Left lung (tissue), 4 donors: ENCODE measurements at regions not wholly inside any gene's neighbourhood (a gene's known extent, or its start where the extent isn't known, plus 50 kb on each side); places are given as distances from the start of the nearest gene placed in this dataset.

ENCODE experiments used
- ATAC-seq: fragments of 200-7000 bp; cut with Tn5 transposase; one replicate; pipeline ENCODE4 v1.9.1; 2020; ENCODE audit warnings: moderate library complexity
- DNase-seq, 4 donors: peaks; one replicate each; pipeline ENCODE4 v3.0.0-alpha.2; 2013 to 2020
- H3K27ac ChIP-seq, 2 donors: fragments of 200-600 bp; sonication (generic) in 1 of 2; one replicate each; pipeline versions ENCODE4 v1.5.0 to v1.8.0; 2020 to 2021
- H3K27me3 ChIP-seq, 2 donors: fragments of 200-600 bp; sonication (generic) in 1 of 2; one replicate each; pipeline versions ENCODE4 v1.5.0 to v1.8.0; 2020 to 2021
- H3K36me3 ChIP-seq, 2 donors: fragments of 200-600 bp; sonication (generic) in 1 of 2; one replicate each; pipeline versions ENCODE4 v1.5.0 to v1.8.0; 2020 to 2021
- H3K4me1 ChIP-seq, 2 donors: fragments of 200-600 bp; one replicate each; pipeline ENCODE4 v1.8.0; 2021
- H3K4me3 ChIP-seq, 2 donors: fragments of 200-600 bp; sonication (generic) in 1 of 2; one replicate each; pipeline versions ENCODE4 v1.5.0 to v1.8.0; 2020 to 2021; ENCODE audit warnings: mild to moderate bottlenecking in 1 of 2
- H3K9me3 ChIP-seq, 2 donors: fragments of 200-600 bp; sonication (generic) in 1 of 2; one replicate each; pipeline versions ENCODE4 v1.5.0 to v1.8.0; 2020 to 2021
- CTCF ChIP-seq, 2 donors: fragments of 200-600 bp; sonication (generic) in 1 of 2; IDR thresholded peaks; one replicate each; pipeline versions ENCODE4 v1.5.0 to v1.8.0; 2021; ENCODE audit warnings: antibody characterized with exemption in 2 of 2
- intact Hi-C, 2 donors: fragments of 100-400 bp; cut with DNase I; formaldehyde crosslinking; loops; one replicate each; pipeline versions ENCODE4 v1.11.2 to v1.14.2; 2022
- donor health status: DM: no; HTN: yes; CAD: no.
- donor health status: DM: no; HTN: no; CAD: no.

DNA sequence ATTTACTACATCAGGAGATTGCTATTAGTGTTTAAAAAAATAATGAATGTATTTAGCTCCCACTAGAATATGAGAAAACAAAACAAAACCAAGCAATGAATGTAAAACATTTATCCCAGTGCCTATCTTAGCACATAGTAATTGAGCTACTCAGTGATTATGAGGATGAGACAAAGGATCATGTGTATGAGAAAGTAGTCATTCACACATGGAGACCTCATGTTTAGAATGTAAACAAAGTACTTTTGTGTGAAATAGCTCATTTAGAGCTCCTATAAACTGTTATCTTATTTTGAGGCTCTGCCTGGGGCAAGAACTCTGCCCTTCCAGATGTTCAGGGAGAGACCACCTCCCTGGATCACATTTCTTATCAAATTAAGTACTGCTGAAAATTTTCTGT, 236.8 kb downstream of the LRRN1 start:
- no peak for TF ChIP-seq CTCF (IDR thresholded peaks at IDR 0.05)
- intact Hi-C loops = no loop called here
- Histone ChIP-seq H3K27ac (no peak overlapping the region), H3K4me1 (no peaks in the 10 kb centered on the region), H3K9me3 (no peaks in the 10 kb centered on the region), H3K36me3 (no peaks in the 10 kb centered on the region), H3K27me3 (no peaks in the 10 kb centered on the region), H3K4me3 (no peak overlapping the region)
- DNase-seq (no peak), ATAC-seq (no peak)

DNA sequence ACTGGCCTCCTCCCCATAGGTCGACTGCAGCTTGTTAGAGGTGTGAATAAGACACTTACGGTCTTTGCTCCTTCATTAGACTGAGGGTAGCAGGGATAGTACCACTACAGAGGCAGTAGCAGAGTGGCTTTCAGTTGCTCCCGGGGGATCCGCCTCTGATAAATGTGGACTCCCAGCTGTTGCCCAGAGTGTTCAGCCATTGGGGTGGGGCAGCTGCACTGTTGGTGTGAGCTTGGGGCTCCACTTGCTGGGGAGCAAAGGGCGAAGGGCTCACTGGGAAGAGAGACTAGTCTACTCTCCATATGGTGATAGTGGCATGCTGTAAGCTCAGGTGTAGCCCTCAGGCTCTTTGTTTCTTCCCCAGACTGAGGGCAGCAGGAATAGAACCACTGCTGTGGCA, 239.1 kb downstream of the LRRN1 start:
- intact Hi-C loops = no loop called here
- H3K4me3 ChIP-seq = no peak overlapping the region
- no peaks in the 10 kb centered on the region for H3K9me3 ChIP-seq
- H3K27ac ChIP-seq = no peak overlapping the region
- TF ChIP-seq CTCF (IDR thresholded peaks at IDR 0.05) = no peak
- ATAC-seq = no peak
- DNase-seq = no peak
- H3K36me3 ChIP-seq = no peaks in the 10 kb centered on the region
- H3K4me1 ChIP-seq = no peaks in the 10 kb centered on the region
- no peaks in the 10 kb centered on the region for H3K27me3 ChIP-seq

DNA sequence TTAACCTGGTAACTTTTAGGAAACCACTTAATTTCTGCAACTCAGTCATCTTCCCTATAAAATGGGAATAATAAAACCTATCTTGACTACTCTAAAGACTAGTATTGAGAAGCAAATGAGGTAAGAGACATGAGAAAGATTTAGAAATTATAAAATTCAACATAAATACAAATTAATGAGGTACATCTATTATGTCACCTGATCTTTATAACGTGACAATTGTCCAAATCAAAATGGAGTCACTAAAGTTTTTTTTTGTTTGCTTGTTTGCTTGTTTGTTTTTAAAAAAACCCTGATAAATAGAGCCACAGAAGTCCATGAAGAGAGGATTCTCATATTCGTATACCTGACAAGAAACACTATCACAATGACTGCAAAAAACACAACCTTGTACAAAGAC, 242.8 kb downstream of the LRRN1 start:
- Histone ChIP-seq H3K4me1 (no peaks in the 10 kb centered on the region), H3K27ac (no peak overlapping the region), H3K27me3 (no peaks in the 10 kb centered on the region), H3K9me3 (no peaks in the 10 kb centered on the region), H3K4me3 (no peak overlapping the region), H3K36me3 (no peaks in the 10 kb centered on the region)
- intact Hi-C loops = no loop called here
- ATAC-seq (no peak), DNase-seq (no peak)
- no peak for TF ChIP-seq CTCF (IDR thresholded peaks at IDR 0.05)

GRCh38 chr3:4042869-4043268, 243.6 kb downstream of the LRRN1 start:
- Histone ChIP-seq H3K9me3 (no peaks in the 10 kb centered on the region), H3K36me3 (no peaks in the 10 kb centered on the region), H3K4me3 (no peak overlapping the region), H3K27ac (no peak overlapping the region), H3K27me3 (no peaks in the 10 kb centered on the region), H3K4me1 (no peaks in the 10 kb centered on the region)
- TF ChIP-seq CTCF (IDR thresholded peaks at IDR 0.05) = no peak
- ATAC-seq (no peak), DNase-seq (no peak)
- intact Hi-C loops = no loop called here

DNA sequence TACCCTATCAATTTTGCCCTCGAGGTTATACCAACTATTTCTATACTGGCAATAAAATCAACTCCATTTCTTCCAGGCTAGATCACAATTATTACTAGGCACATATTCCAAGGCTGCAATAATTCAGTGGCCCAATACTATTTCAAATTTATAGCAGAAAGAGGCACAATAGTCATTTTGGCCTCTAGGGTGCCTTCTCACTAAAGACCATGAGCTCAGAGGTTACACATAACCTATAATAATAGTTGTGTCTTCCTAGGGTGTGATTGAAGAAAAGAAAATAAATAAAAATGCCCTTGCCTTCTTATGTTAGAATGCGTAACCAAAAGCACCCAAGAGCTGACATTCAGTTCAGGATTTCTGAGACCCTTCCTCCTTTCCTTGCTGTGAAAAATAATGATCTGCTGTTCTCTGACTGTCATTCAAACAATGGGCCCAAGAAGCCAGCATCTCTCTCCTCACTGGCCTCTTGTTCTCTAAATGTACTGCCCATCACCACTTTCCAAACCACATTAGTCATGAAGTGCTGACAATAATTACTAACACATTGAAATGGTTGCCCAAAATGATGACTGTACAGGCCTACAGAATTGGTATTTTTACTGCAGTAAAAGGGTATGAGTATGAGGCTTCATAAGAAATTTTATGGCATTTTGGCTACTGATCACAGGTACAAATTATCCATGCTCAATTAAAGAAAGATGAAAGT, 244.8 kb downstream of the LRRN1 start:
- no peaks in the 10 kb centered on the region for H3K9me3 ChIP-seq
- no peak overlapping the region for H3K4me3 ChIP-seq
- ATAC-seq = no peak
- no peaks in the 10 kb centered on the region for H3K4me1 ChIP-seq
- intact Hi-C loops = no loop called here
- no peaks in the 10 kb centered on the region for H3K27me3 ChIP-seq
- TF ChIP-seq CTCF (IDR thresholded peaks at IDR 0.05) = no peak
- no peak overlapping the region for H3K27ac ChIP-seq
- no peaks in the 10 kb centered on the region for H3K36me3 ChIP-seq
- DNase-seq = no peak
